B cell (primary cell): ENCODE measurements at regions not wholly inside any gene's neighbourhood (a gene's known extent, or its start where the extent isn't known, plus 50 kb on each side); places are given as distances from the start of the nearest gene placed in this dataset.

Experiments used
- ATAC-seq: fragments of 200-7000 bp; cut with Tn5 transposase; one replicate; pipeline ENCODE4 v1.10.0; 2021; ENCODE audit warnings: low read depth, mild to moderate bottlenecking, moderate number of reproducible peaks, moderate library complexity
- CTCF ChIA-PET: fragments of 350-600 bp; sonication (Branson Sonifier 250); formaldehyde crosslinking; loops from one replicate; lab custom pipeline; 2021; ENCODE audit warnings: antibody characterized with exemption, inconsistent platforms; lab: Charles Lee
- POLR2A ChIA-PET: fragments of 350-600 bp; sonication (Branson Sonifier 250); formaldehyde crosslinking; loops from one replicate; lab custom pipeline; 2021; ENCODE audit warnings: antibody characterized with exemption; lab: Charles Lee
- DNase-seq: peaks from one replicate; pipeline ENCODE4 v3.0.0; 2013
- H2AFZ ChIP-seq: 2 replicates; pipeline ENCODE4 v1.6.1; 2012; ENCODE audit warnings: mild to moderate bottlenecking, low read depth, low read length; ENCODE audit not compliant: insufficient read depth, poor library complexity, severe bottlenecking
- H3K27ac ChIP-seq, 2 donors: 1 replicate in 1 of 2; 2 replicates in 1 of 2; pipeline ENCODE4 v1.5.1; 2012 to 2013; ENCODE audit warnings: low read length in 2 of 2, mild to moderate bottlenecking in 2 of 2, moderate library complexity in 1 of 2
- H3K27me3 ChIP-seq, 4 experiments: fragments of 200-600 bp in 1 of 4; sonication (generic) in 1 of 4; replicated peaks in 1 of 4; 1 replicate in 2 of 4; 2 replicates in 2 of 4; pipeline versions ENCODE4 v1.6.1 to v1.7.0; 2013 to 2016; ENCODE audit warnings: low read length in 3 of 4, mild to moderate bottlenecking in 2 of 4, mixed read lengths in 1 of 4, moderate library complexity in 1 of 4; ENCODE audit not compliant: insufficient read depth in 4 of 4, control insufficient read depth in 3 of 4; ENCODE audit errors: control extremely low read depth in 1 of 4
- H3K36me3 ChIP-seq, 2 experiments: replicated peaks in 1 of 2; 1 replicate in 1 of 2; 2 replicates in 1 of 2; pipeline versions ENCODE4 v1.6.1 to v1.7.1; 2013; ENCODE audit warnings: low read length in 1 of 2; ENCODE audit not compliant: insufficient read depth in 2 of 2, control insufficient read depth in 1 of 2; ENCODE audit errors: control extremely low read depth in 1 of 2, extremely low read depth in 1 of 2
- H3K4me1 ChIP-seq, 2 donors: fragments of 200-600 bp in 1 of 2; sonication (generic) in 1 of 2; 1 replicate in 1 of 2; 2 replicates in 1 of 2; pipeline versions ENCODE4 v1.5.1 to v1.6.1; 2013 to 2017; ENCODE audit warnings: low read length in 2 of 2; ENCODE audit not compliant: control insufficient read depth in 2 of 2, insufficient read depth in 2 of 2
- H3K4me2 ChIP-seq: replicated peaks from 2 replicates; pipeline ENCODE3; 2012; ENCODE audit warnings: mild to moderate bottlenecking, low read depth, low read length; ENCODE audit not compliant: poor library complexity, severe bottlenecking
- H3K4me3 ChIP-seq, 5 experiments: fragments of 200-600 bp in 1 of 5; sonication (generic) in 1 of 5; 1 replicate in 3 of 5; 2 replicates in 2 of 5; pipeline versions ENCODE4 v1.5.1 to v1.7.0; 2011 to 2016; ENCODE audit warnings: low read length in 4 of 5, mild to moderate bottlenecking in 4 of 5, low read depth in 2 of 5, control low read depth in 1 of 5, moderate library complexity in 1 of 5; ENCODE audit not compliant: insufficient read depth in 1 of 5; ENCODE audit errors: control extremely low read depth in 1 of 5, extremely low read depth in 1 of 5
- H3K79me2 ChIP-seq: fragments of 200-600 bp; sonication (generic); one replicate; pipeline ENCODE4 v1.6.0; 2016; ENCODE audit warnings: low read length; ENCODE audit not compliant: control insufficient read depth, insufficient read depth
- H3K9ac ChIP-seq: fragments of 200-600 bp; sonication (generic); 2 replicates; pipeline ENCODE4 v1.6.1; 2017; ENCODE audit warnings: mild to moderate bottlenecking, low read length, moderate library complexity
- H3K9me3 ChIP-seq, 3 donors: one replicate each; pipeline versions ENCODE4 v1.6.1 to v1.7.1; 2013; ENCODE audit warnings: low read length in 2 of 3; ENCODE audit not compliant: control insufficient read depth in 2 of 3, insufficient read depth in 1 of 3; ENCODE audit errors: control extremely low read depth in 1 of 3
- H4K20me1 ChIP-seq: 2 replicates; pipeline ENCODE4 v1.6.0; 2012; ENCODE audit warnings: mild to moderate bottlenecking, low read length; ENCODE audit not compliant: insufficient read depth, control insufficient read depth, poor library complexity, severe bottlenecking
- H3K27ac Mint-ChIP-seq: one replicate; pipeline ENCODE4 v1.8.0; 2021; ENCODE audit warnings: mixed read lengths
- H3K27me3 Mint-ChIP-seq: one replicate; pipeline ENCODE4 v1.8.0; 2021; ENCODE audit warnings: mixed read lengths
- H3K4me1 Mint-ChIP-seq: one replicate; pipeline ENCODE4 v1.8.0; 2021; ENCODE audit warnings: mixed read lengths
- H3K4me3 Mint-ChIP-seq: one replicate; pipeline ENCODE4 v1.8.0; 2021; ENCODE audit warnings: mixed read lengths
- H3K9me3 Mint-ChIP-seq: one replicate; pipeline ENCODE4 v1.8.0; 2022; ENCODE audit warnings: mixed read lengths; ENCODE audit not compliant: insufficient read depth
- CTCF ChIP-seq: fragments of 200-600 bp; IDR thresholded peaks from one replicate; pipeline ENCODE4 v1.8.0; 2022; ENCODE audit warnings: antibody characterized with exemption, mild to moderate bottlenecking
- EZH2 ChIP-seq: IDR thresholded peaks from 2 replicates; pipeline ENCODE4 v1.6.1; 2012; ENCODE audit warnings: borderline replicate concordance, low read depth, mild to moderate bottlenecking, moderate library complexity, low read length; ENCODE audit not compliant: insufficient read depth, poor library complexity, severe bottlenecking
- WGBS: methylation state at CpG from one replicate; pipeline ENCODE4 v1.1.5; 2013; ENCODE audit warnings: missing lambda C conversion rate; ENCODE audit not compliant: insufficient coverage; 5-methylcytosine and 5-hydroxymethylcytosine counted together
- intact Hi-C: fragments of 100-400 bp; cut with micrococcal nuclease; formaldehyde crosslinking; loops from one replicate; pipeline ENCODE4 v1.10.0; 2022

- intact Hi-C loops = no loop called here
- Mint-ChIP-seq H3K4me3 (no peak overlapping the region), H3K27ac (no peak overlapping the region), H3K27me3 (peaks cover 16% of the 10 kb centered on the region), H3K9me3 (no peaks in the 10 kb centered on the region), H3K4me1 (peaks cover 2% of the 10 kb centered on the region)
- no peaks in the 10 kb centered on the region for H3K9me3 ChIP-seq
- H3K4me1 ChIP-seq = no peaks in the 10 kb centered on the region
- ChIA-PET CTCF (no interaction called here), POLR2A (no interaction called here)
- 85% methylated on average over 6 of the region's 7 CpGs for WGBS
- H2AFZ ChIP-seq = no peak overlapping the region
- TF ChIP-seq EZH2 = no peak
- TF ChIP-seq CTCF = no peak
- ATAC-seq (no peak), DNase-seq (no peak)
- H3K27me3 ChIP-seq = no peaks in the 10 kb centered on the region
- no peaks in the 10 kb centered on the region for H3K36me3 ChIP-seq
- H4K20me1 ChIP-seq = no peaks in the 10 kb centered on the region
- no peak overlapping the region for H3K9ac ChIP-seq
- no peak overlapping the region for H3K27ac ChIP-seq
- no peaks in the 10 kb centered on the region for H3K79me2 ChIP-seq
- H3K4me2 ChIP-seq = no peak overlapping the region
- no peak overlapping the region for H3K4me3 ChIP-seq
Measured at GRCh38 chr2:236748801-236749200, 179.2 kb downstream of the ACKR3 start.

DNA sequence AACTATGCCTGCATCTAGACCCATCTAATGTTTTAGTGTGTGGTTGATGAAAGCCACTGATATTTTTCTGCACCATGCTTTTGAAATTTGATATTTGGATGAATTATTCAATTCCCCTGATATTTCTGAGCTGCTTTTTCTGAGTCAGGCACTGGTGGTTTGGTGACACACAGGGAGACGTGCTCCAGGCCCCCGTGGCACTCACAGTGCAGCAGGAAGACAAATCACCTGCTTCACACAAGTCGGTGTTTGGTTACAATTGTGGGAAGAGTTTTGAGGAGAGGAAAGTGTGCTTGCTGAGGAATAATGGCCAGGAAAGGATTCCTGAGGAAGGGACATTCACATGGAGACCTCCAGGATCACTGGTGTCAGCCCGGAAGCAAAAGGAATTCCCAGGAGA, 179.7 kb downstream of the ACKR3 start:
- TF ChIP-seq CTCF (no peak), EZH2 (no peak)
- Mint-ChIP-seq H3K9me3 (no peaks in the 10 kb centered on the region), H3K27me3 (peaks cover 16% of the 10 kb centered on the region), H3K27ac (no peak overlapping the region), H3K4me1 (peaks cover 2% of the 10 kb centered on the region), H3K4me3 (no peak overlapping the region)
- ChIA-PET CTCF (no interaction called here), POLR2A (no interaction called here)
- intact Hi-C loops = no loop called here
- H3K27ac ChIP-seq = no peak overlapping the region
- no peak overlapping the region for H2AFZ ChIP-seq
- DNase-seq = no peak
- no peaks in the 10 kb centered on the region for H3K79me2 ChIP-seq
- 63% methylated on average over 4 of the region's 4 CpGs for WGBS
- H3K27me3 ChIP-seq = no peaks in the 10 kb centered on the region
- no peaks in the 10 kb centered on the region for H3K36me3 ChIP-seq
- no peaks in the 10 kb centered on the region for H3K4me1 ChIP-seq
- H4K20me1 ChIP-seq = no peaks in the 10 kb centered on the region
- H3K9me3 ChIP-seq = no peaks in the 10 kb centered on the region
- no peak overlapping the region for H3K4me3 ChIP-seq
- H3K4me2 ChIP-seq = no peak overlapping the region
- ATAC-seq = no peak
- no peak overlapping the region for H3K9ac ChIP-seq
